Esophagus muscularis mucosa (tissue), 4 donors: ENCODE measurements at regions not wholly inside any gene's neighbourhood (a gene's known extent, or its start where the extent isn't known, plus 50 kb on each side); places are given as distances from the start of the nearest gene placed in this dataset.

Experiments used
- CTCF ChIP-seq, 3 experiments: fragments of 200-600 bp in 2 of 3; fragments of 450-650 bp in 1 of 3; sonication (generic) in 2 of 3; IDR thresholded peaks; one replicate each; pipeline ENCODE4 v1.5.1; 2017 to 2019; ENCODE audit warnings: antibody characterized with exemption in 3 of 3, mild to moderate bottlenecking in 2 of 3, moderate library complexity in 1 of 3
- EP300 ChIP-seq: sonication (generic); formaldehyde crosslinking; IDR thresholded peaks from one replicate; pipeline ENCODE4 v1.6.1; 2017; ENCODE audit warnings: antibody characterized with exemption
- POLR2A ChIP-seq: fragments of 450-650 bp; IDR thresholded peaks from one replicate; pipeline ENCODE4 v1.6.1; 2017; ENCODE audit warnings: antibody characterized with exemption, moderate library complexity, mild to moderate bottlenecking, low read depth
- POLR2AphosphoS5 ChIP-seq, 2 donors: sonication (generic); formaldehyde crosslinking; IDR thresholded peaks; one replicate each; pipeline ENCODE4 v1.6.1; 2017; ENCODE audit warnings: antibody characterized with exemption in 2 of 2

GRCh38 chr13:99867535-99868257, 103.9 kb downstream of the ZIC5 start:
- TF ChIP-seq POLR2A (no peak), CTCF (IDR thresholded peaks at IDR 0.05) (no peak), EP300 (no peak), POLR2AphosphoS5 (IDR thresholded peaks at IDR 0.05) (no peak)
